ENCODE measurements at regions not wholly inside any gene's neighbourhood (a gene's known extent, or its start where the extent isn't known, plus 50 kb on each side); places are given as distances from the start of the nearest gene placed in this dataset.

DNA sequence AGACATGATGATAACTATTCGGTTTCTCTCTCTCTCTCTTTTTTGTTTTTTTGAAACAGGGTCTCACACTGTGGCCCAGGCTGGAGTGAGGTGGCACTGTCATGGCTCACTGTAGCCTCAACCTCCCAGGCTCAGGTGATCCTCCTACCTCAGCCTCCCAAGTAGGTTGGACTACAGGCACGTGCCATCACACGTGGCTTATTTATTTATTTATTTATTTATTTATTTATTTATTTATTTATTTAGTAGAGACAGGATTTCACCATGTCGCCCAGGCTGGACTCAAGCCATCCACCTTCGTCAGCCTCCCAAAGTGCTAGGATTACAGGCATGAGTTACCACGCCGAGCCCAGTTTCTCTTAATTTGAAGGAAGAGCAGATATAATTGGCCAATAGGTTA is 427.9 kb upstream of the JAG1 start:
- DNase-seq = no peak

DNA sequence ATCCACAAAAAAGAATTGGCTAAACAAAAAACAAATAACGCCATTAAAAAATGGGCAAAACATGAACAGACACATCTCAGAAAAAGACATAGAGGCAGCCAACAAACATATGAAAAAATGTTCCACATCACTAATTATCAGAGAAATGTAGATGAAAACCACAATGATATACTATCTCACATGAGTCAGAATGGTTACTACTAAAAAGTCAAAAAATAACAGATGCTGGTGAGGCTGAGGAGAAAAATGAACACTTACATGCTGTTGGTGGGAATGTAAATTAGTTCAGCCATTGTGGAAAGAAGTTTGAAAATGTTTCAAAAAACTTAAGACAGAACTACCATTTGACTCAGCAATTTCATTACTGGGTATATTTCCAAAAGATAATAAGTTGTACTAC is 430.1 kb upstream of the JAG1 start:
- no peak for DNase-seq

GRCh38 chr20:11108102-11108810 is 434.5 kb upstream of the JAG1 start:
- DNase-seq = no peak

DNA sequence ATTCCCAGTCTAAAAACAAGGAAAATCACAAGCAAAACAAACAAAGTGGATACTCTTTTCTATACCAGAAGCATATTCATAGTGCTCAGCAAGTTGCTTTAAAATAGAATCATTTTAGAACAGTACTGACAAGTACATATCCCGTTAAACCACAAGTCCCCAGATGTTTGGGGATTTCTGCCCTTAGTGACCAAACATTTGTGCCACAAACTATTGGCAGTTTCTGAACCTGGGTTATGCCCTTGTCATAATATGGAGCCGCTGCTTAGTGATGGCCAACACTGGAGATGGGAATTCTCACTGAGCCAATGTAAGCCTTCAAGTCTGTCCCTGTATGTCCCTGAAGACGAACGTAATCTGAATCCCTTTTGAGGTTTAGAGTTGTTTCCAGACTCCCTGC is 436.7 kb upstream of the JAG1 start:
- DNase-seq = no peak

- no peak for DNase-seq
Measured at GRCh38 chr20:11111191-11111590, 437.4 kb upstream of the JAG1 start.

- no peak for DNase-seq
Measured at GRCh38 chr20:11112832-11113231, 439.0 kb upstream of the JAG1 start.

- no peak for DNase-seq
Measured at GRCh38 chr20:11114382-11114781, 440.6 kb upstream of the JAG1 start.

DNA sequence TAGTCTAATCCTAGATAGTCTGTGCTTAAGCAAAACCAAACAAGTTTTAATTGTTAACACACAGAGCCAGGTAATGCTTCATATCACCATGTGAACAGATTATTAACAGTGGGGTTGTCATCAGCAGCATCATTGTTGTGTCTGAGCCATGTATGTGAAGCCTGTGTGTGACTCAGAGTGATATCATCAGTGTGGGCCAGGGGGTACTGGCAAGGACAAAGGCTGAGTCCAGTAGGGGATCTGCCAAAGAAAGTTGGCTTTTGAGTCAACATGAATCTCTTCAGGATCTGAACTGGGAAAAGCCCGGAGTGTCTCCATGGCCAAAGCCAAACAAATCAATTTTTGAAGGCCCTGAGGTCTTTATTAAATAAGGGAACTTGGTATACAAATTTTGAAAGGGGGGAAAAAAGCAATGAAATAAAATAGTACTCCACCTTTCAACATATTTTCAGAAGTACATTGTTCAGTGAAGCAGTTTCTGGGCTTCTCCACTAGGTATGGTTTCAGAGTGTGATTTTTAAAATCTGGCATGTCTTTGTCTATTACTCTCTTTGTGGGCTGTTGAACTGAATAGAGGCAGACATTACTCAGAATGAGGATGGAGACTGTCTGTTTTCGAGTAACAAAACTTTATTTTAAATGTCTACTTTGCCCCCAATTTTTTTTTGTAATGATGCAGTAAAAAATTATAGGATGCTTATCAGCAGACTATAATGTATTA is 444.2 kb upstream of the JAG1 start:
- no peak for DNase-seq

DNA sequence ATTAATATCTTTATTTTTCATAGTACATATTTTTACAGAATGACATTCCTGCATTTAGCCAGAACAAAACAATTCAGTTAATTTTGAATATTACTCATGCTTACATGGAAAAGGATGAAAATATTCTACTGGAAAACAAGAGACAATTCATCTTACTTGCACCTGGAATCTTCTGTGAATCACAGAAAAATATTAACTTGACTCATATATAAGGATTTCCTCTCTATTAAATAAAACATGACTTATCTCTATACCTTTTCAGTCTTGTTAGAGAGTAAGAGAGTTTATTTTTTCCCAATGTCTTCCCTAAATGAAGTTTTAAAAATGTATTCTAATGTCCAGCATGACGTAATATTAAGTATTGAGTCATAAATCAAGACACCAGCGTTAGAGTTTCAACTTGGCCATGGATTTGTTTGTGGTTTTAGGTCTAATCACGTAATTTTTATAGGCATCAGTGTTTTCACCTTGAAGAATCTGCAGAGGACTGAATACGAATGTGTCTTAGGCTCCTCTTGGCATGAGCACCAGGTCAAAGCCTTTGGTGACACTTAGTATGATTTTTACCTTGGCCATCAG is 445.1 kb upstream of the JAG1 start:
- DNase-seq = no peak

DNA sequence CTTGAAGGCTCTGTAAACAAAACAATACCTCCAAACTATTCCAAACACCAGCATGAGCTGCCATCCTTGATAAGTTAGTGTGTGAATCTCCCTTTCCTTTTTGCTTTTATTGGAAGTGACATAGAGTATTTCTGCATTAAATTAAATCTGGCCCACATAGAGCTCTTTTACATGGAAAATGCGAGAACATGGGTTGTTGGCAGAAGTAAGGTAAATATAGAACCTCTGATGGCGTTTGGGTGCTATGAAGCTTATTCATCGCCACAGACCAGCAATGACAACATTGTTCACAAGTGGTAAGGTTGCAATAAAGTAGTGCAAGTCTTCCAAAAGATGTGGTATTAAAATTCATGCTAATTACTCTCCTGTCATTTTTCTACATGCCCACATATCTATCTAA is 445.8 kb upstream of the JAG1 start:
- no peak for DNase-seq

DNA sequence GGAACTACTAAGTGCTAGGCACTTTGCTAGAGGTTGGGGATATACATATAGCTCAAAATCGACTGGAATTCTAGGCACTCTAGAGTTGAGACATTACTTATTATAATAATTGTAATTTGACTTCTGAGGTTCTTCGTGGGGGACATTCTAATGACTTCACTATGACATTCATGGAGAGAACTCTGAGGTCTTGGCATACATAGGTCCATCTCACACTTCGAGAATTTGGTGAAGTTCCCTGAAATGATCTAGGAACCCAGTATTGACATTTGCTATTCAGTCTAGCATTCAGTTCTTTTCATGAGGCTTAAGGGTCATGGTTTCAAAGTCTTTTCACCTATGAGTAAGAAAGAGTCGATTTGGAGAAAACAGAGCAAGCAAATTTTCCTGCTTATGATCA is 446.6 kb upstream of the JAG1 start:
- DNase-seq = no peak

DNA sequence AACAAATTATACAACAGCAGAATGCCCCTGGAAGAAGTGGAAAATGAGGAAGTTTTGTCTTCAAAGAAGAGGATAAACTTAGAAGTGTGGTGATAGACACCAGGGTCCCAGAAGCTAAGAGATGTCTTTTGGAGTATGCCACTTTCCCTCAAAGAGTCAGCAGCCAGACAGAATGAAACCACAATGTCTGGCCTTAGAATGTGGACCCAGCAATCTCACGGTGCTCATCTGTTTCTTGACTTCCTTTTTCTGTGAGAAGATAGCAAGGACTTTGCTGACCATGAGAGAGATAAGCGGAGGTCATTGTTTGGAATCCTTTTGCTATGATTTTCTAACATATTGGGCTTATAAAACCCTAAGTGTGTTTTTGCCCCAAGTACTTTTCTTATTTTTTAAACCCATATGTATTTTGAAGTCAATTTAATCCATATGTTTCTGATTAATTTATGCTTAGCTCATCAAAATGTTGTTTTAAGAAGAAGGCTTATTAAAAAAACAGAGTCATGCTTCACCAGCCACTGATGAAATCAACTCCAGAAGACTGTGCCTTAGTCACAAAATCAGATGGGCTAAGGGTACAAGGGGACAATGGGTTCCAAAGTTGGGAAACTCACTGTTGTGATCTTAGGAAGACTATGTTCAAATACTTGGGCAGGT is 451.2 kb upstream of the JAG1 start:
- DNase-seq = no peak

GRCh38 chr20:11128220-11128718 is 454.5 kb upstream of the JAG1 start:
- no peak for DNase-seq

DNA sequence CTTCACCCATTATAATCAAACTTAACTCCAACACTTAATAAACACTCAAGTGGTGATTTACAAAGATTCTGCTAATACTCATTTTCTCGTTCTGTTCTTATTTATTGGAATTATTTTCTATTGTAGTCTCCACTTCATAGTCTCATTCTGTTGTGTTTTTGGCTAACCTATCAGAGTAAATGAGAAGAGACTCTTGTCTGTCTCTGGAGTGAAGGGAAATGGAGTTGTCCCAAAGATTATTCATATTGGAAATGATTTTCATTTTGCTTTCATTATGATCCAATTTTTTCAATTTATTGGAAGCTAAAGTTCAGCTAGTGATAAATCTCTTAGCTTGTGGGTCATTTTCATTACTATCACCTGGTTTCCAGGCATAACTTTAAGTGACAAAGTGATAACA is 454.9 kb upstream of the JAG1 start:
- DNase-seq = no peak

- no peak for DNase-seq
Measured at GRCh38 chr20:11130554-11131166, 456.9 kb upstream of the JAG1 start.

- no peak for DNase-seq
Measured at GRCh38 chr20:11132819-11133415, 459.1 kb upstream of the JAG1 start.

GRCh38 chr20:11136691-11137090 is 462.9 kb upstream of the JAG1 start:
- DNase-seq = no peak

DNA sequence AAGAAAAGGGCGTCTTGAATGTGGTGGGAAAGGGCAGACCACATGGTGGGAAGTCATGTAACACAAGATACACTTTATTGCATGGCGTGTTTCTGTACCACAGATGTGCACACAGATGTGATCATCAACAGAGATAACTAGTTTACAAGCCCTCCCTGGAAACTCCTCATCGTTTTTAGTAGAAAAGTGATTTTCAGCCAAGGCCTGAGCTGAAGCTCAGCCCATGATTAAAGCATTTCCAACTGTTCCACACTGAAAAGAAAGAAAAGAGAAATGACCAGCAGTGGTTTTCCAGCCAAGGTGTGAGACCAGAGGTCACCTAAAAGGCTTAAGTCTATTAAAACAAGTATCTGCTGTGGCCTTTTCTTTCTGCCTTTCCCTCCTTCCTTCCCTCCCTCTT is 463.9 kb upstream of the JAG1 start:
- no peak for DNase-seq

- no peak for DNase-seq
Measured at GRCh38 chr20:11140359-11140758, 466.6 kb upstream of the JAG1 start.

GRCh38 chr20:11143481-11143880 is 469.7 kb upstream of the JAG1 start:
- DNase-seq = no peak

DNA sequence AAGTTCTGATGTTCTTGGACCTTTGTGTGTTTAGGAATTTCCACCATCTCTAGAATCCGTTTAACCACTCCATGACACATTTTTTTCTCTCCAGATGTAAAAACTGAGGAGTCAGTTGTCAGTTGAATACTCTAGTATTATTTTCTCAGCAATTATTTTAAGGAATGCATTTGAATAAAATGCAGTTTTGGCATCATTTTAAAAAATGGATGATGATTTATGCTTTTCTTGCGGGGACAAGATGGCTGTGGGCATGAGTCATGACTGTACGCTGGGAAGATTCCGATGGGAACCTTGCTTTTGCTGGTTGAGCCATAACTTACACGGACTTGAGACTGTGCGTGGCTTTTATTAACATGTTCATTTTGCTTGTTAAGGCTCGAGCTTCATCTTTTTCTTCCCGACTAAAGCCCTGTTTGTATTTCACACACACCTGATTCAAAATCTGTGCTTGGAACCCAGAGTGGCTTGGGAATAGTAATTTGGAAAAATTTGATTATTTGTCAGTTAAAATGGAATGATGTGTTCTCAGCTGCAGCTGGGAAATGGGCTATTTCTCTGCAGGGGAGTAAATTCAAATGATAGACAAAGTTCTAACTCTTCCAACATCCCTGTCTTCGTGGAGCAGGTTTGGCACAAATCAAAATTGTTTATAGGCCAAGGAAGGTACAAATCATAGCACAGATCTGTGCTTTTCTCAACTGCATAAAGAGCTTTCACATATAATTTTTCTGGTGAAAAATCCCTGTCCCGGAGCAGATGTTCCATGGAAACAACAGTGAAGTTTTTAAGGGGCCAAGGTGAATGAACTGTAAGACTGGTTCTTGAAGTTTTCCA is 470.5 kb upstream of the JAG1 start:
- no peak for DNase-seq

DNA sequence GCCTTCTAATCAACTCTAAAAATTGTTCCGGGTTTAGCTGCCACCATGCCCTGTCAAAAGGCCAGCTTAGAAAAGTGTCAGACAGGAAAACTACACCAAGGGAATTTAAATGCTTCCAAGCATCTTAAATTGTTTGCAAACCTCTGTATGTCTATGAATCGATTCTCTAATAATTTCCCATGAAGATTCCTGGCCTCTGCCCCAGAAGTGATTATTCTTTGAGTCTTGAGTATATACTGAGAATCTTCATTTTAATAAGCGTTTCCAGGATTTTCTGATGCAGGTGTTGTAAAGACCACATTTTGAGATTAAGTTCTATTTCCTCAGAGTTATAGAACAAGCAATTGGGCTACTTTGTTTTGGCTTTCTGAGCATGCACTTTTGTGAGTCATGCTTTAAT is 471.8 kb upstream of the JAG1 start:
- DNase-seq = no peak
